Neutrophil (primary cell): ENCODE measurements at regions not wholly inside any gene's neighbourhood (a gene's known extent, or its start where the extent isn't known, plus 50 kb on each side); places are given as distances from the start of the nearest gene placed in this dataset.

ENCODE experiments used
- H3K27ac ChIP-seq: fragments of 200-600 bp; sonication (generic); 2 replicates; pipeline ENCODE4 v1.5.1; 2016; ENCODE audit warnings: mild to moderate bottlenecking, moderate library complexity
- H3K27me3 ChIP-seq: fragments of 200-600 bp; sonication (generic); 2 replicates; pipeline ENCODE4 v1.6.0; 2016; ENCODE audit warnings: mild to moderate bottlenecking
- H3K36me3 ChIP-seq: fragments of 200-600 bp; sonication (generic); 2 replicates; pipeline ENCODE4 v1.5.1; 2017
- H3K4me1 ChIP-seq, 2 experiments: fragments of 200-600 bp in 1 of 2; sonication (generic) in 1 of 2; 1 replicate in 1 of 2; 2 replicates in 1 of 2; pipeline versions ENCODE4 v1.5.1 to v1.6.1; 2013 to 2016; ENCODE audit warnings: low read depth in 1 of 2, low read length in 1 of 2, mild to moderate bottlenecking in 1 of 2, moderate library complexity in 1 of 2; ENCODE audit not compliant: control insufficient read depth in 1 of 2, insufficient read depth in 1 of 2
- H3K4me3 ChIP-seq, 2 experiments: fragments of 200-600 bp in 1 of 2; sonication (generic) in 1 of 2; 1 replicate in 1 of 2; 2 replicates in 1 of 2; pipeline ENCODE4 v1.5.1; 2013 to 2016; ENCODE audit warnings: low read depth in 1 of 2, low read length in 1 of 2, mild to moderate bottlenecking in 1 of 2, moderate library complexity in 1 of 2
- H3K9me3 ChIP-seq: fragments of 200-600 bp; sonication (generic); 2 replicates; pipeline ENCODE4 v1.5.1; 2016
- CTCF ChIP-seq: fragments of 200-600 bp; sonication (generic); IDR thresholded peaks from 2 replicates; pipeline ENCODE4 v1.5.1; 2016; ENCODE audit warnings: antibody characterized with exemption

DNA sequence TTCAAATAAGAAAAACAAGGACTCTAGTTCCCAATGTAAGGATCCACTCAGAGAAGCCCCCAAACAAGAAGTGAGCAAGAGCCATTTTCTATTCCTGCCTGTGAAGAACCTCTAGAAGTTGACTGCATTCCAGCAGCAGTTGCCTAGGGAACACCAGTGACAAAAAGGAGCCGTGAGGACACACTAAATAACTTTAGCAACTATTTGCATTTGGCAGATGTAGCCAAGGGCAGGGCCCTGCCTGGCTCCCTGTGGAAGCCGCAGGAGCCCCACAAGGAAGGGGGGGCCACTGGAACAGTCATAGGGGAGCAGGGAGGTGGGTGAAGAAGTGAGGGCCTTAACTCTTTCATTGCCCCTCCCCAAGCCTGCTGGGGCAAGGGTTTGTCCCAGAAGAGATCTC lies 470.2 kb upstream of the PROK2 start:
- Histone ChIP-seq H3K4me1 (peaks cover 5 to 7% of the 10 kb centered on the region in 2 experiments), H3K27ac (no peak overlapping the region), H3K36me3 (no peaks in the 10 kb centered on the region), H3K27me3 (no peaks in the 10 kb centered on the region), H3K4me3 (no peak overlapping the region), H3K9me3 (no peaks in the 10 kb centered on the region)
- TF ChIP-seq CTCF: no peak

- H3K9me3 ChIP-seq: no peaks in the 10 kb centered on the region
- H3K27me3 ChIP-seq: no peaks in the 10 kb centered on the region
- H3K4me1 ChIP-seq: peaks cover 5 to 7% of the 10 kb centered on the region in 2 experiments
- H3K36me3 ChIP-seq: no peaks in the 10 kb centered on the region
- H3K4me3 ChIP-seq: no peak overlapping the region
- H3K27ac ChIP-seq: no peak overlapping the region
- no peak for TF ChIP-seq CTCF
These were observed 469.5 kb upstream of the PROK2 start for GRCh38 chr3:72254483-72254882.

DNA sequence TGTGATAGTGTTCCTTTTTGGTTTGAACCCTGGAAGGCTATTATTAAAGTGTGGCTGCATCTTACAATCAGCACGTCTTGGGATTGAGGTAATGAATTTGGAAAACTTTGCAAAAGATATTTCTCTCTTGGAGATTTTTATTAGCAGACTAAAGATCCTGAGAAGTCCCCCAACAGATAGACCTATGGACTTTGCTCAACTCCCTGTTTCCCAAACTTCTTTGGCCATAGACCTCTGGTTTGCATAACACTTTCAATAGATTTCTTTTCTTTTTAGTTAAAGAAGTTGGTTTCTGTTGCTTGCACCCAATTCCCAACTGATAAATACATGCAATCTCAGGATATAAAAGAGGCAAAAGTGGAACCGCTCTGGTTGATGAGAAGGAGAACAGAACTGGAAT lies 465.8 kb upstream of the PROK2 start:
- no peak for TF ChIP-seq CTCF
- Histone ChIP-seq H3K27ac (no peak overlapping the region), H3K36me3 (no peaks in the 10 kb centered on the region), H3K27me3 (no peaks in the 10 kb centered on the region), H3K9me3 (no peaks in the 10 kb centered on the region), H3K4me1 (no peaks in the 10 kb centered on the region), H3K4me3 (no peak overlapping the region)

DNA sequence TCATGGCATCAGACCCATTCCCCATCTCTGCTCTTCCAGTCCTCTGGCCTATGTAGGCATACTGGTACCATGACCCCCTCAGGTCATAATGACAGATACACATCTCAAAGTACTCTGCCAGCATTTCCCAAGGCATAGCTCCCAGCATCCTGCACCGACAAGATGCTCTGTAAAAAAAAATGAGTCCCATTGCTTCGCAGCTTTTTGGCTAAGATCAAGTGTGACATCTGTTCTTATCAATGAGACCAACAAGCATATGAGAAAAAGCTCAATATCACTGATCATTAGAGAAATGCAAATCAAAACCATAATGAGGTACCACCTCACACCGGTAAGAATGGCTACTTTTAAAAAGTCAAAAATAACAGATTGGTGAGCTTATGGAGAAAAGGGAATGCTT lies 463.9 kb upstream of the PROK2 start:
- Histone ChIP-seq H3K4me1 (no peaks in the 10 kb centered on the region), H3K4me3 (no peak overlapping the region), H3K9me3 (no peaks in the 10 kb centered on the region), H3K27me3 (no peaks in the 10 kb centered on the region), H3K36me3 (no peaks in the 10 kb centered on the region), H3K27ac (no peak overlapping the region)
- no peak for TF ChIP-seq CTCF

DNA sequence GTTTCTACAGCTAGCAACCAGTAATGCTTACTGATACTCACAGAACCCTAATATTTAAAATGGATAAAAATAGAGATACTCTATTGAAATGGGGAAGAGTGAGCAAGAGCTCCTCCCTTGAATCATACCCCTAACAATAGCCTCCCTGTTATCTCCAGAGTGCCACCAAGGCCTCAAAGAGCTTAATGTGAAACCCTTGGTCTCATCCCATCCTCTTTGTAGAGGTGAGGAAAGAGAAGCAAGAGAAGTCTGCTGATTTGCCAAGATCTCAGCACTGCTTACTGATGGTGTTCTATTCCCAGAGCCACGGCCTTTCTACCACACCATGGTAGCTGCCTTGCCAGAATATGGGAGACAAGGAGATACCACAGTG lies 463.4 kb upstream of the PROK2 start:
- no peak for TF ChIP-seq CTCF
- H3K36me3 ChIP-seq: no peaks in the 10 kb centered on the region
- no peak overlapping the region for H3K4me3 ChIP-seq
- no peaks in the 10 kb centered on the region for H3K4me1 ChIP-seq
- no peak overlapping the region for H3K27ac ChIP-seq
- H3K9me3 ChIP-seq: no peaks in the 10 kb centered on the region
- H3K27me3 ChIP-seq: no peaks in the 10 kb centered on the region
